ENCODE measurements at regions not wholly inside any gene's neighbourhood (a gene's known extent, or its start where the extent isn't known, plus 50 kb on each side); places are given as distances from the start of the nearest gene placed in this dataset.

DNA sequence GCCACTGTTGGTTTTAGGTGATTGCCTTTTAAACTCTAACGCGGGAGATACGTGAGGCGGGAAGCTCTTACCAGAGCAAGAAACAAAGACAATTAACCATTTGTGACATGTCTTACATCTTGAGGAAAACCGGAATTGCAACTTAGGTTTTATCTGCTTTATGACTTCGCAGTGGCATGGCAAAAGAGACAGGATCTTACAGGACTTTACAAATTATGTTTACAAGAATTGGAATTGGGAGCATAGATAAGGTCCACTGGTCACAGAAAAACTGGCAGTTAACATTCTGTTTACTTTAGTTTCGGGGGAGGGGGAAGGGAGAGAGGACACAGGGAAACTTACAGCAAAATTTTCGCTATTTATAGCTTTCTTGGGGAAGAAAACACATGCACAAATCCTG is 1119.6 kb downstream of the ZPLD1 start:
- TF ChIP-seq, protein P1, sequence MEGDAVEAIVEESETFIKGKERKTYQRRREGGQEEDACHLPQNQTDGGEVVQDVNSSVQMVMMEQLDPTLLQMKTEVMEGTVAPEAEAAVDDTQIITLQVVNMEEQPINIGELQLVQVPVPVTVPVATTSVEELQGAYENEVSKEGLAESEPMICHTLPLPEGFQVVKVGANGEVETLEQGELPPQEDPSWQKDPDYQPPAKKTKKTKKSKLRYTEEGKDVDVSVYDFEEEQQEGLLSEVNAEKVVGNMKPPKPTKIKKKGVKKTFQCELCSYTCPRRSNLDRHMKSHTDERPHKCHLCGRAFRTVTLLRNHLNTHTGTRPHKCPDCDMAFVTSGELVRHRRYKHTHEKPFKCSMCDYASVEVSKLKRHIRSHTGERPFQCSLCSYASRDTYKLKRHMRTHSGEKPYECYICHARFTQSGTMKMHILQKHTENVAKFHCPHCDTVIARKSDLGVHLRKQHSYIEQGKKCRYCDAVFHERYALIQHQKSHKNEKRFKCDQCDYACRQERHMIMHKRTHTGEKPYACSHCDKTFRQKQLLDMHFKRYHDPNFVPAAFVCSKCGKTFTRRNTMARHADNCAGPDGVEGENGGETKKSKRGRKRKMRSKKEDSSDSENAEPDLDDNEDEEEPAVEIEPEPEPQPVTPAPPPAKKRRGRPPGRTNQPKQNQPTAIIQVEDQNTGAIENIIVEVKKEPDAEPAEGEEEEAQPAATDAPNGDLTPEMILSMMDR (IDR thresholded peaks at IDR 0.05), result no peak
- TF ChIP-seq POLR2AphosphoS5 (IDR thresholded peaks at IDR 0.05), result no peak
